Stomach (tissue), 4 donors: ENCODE measurements at regions not wholly inside any gene's neighbourhood (a gene's known extent, or its start where the extent isn't known, plus 50 kb on each side); places are given as distances from the start of the nearest gene placed in this dataset.

ENCODE experiments used
- CTCF ChIP-seq, 7 experiments: fragments of 450-650 bp in 4 of 7; fragments of 200-600 bp in 3 of 7; sonication (generic) in 3 of 7; IDR thresholded peaks; one replicate each; pipeline ENCODE4 v1.5.1; 2016 to 2019; ENCODE audit warnings: antibody characterized with exemption in 7 of 7, control low read depth in 2 of 7, mild to moderate bottlenecking in 1 of 7
- POLR2A ChIP-seq, 4 donors: fragments of 450-650 bp; IDR thresholded peaks; one replicate each; pipeline ENCODE4 v1.6.1; 2016; ENCODE audit warnings: antibody characterized with exemption in 4 of 4, control low read depth in 2 of 4, mild to moderate bottlenecking in 1 of 4, moderate library complexity in 1 of 4

- TF ChIP-seq CTCF (IDR thresholded peaks at IDR 0.05) (no peak), POLR2A (IDR thresholded peaks at IDR 0.05) (no peak)
Measured at GRCh38 chr16:73166947-73167550, 119.1 kb upstream of the ZFHX3 start.
